ENCODE measurements at regions not wholly inside any gene's neighbourhood (a gene's known extent, or its start where the extent isn't known, plus 50 kb on each side); places are given as distances from the start of the nearest gene placed in this dataset.
A peak's percentile ranks its signal among the peaks of the same experiment; 100 is the strongest.

DNA sequence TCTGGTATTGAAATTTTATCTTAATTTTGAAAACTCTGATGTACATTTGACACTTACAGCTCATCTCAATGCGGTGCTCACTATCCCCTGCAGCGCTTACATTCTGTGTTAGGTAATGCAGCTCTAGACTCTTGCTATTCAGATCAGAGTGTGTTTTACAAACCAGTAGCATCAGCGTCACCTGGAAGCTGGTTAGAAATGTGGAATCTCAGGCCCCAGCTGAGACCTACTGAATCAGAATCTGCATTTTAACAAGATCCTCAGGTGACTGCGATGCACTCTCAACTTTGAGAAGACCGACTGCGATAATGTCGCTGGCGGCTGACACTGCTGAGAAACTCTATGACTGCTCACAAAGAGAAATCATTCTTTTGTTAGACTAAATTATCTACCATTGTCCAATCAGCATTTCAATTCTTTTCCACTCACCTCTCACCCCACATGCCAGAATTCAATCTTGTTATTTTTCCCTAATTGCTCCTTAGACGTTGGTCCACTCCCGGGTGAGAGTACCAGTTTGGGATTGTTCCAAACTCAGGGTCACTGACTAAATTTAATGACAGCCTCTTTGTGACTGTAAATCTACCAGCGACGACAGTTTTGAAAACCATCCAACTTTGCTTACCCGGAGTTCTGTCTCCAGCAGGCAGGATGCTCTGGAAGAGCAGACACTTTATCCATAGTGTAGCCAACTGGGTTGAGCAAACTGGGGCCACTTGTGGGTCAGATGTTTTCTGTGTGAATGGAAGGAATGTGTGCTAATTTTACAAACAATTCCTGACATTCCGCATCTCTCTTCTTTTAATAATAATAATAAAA, 140.1 kb upstream of the BTBD3 start:
- no peak for FAIRE-seq

GRCh38 chr20:11778206-11778570, 139.5 kb upstream of the BTBD3 start:
- peak; percentile 94 for FAIRE-seq

DNA sequence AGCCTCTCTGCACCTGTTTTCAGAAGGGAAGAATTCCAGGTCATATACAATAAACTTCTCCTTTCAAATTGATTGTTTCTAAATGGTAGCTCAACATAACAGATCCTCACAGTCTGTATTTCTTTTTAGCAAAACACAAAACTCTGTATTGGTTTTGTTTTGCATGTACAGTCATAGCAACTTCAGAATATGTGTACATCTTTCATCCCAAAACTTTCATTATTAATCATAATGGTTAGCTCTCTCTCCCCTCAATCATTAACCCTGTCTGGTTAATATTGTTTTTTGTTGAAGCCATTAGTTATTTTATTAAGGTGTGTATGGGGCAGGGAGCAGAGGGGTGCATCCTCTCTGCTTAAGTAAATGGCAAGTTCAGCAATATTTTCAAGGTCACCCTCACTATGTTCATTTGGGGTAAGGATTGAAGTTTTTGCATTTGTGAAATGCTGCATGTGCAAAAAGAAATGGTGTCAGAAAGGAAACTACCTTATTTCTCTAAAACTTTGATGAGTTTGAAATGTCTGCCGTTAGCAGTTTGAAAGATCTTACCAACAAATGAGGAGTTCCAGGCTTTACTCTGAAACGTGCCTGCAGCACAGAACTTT, 136.8 kb upstream of the BTBD3 start:
- FAIRE-seq = no peak

DNA sequence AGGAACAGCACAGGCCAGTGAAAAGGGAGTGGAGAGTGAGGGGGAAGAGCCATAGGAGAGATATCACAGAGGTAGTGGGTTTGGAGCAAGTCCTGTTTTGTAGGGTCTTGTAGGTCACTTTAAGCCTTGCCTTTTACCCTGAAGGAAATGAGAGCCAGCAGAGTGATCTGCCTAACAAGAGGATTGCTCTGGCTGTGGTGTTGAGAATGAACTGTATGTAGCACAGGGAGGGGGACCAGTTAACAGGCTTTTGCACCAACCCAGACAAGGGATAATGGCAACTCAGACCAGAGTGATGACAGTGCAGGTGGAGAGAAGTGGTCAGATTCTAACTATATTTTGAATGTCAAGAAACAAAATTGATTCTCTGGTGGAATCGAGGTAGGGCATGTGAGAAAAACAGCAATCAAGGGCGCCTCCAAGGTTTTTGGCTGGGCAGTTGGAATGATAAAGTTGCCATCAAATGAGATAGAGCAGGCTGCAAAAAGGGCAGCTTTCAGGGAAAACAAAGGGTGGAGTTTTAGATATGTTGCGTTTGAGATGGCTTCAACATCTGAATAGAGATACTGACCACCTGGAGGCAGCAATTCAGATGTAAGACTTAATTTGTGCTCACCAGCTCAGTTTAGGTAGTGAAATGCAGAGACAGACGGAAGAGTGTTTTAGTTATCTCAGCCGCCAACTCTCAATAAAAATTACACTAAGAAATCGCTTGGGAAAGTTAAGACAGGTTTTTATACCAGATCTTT, 134.4 kb upstream of the BTBD3 start:
- no peak for FAIRE-seq

- no peak for FAIRE-seq
Observed at GRCh38 chr20:11785885-11786507, 131.7 kb upstream of the BTBD3 start.

DNA sequence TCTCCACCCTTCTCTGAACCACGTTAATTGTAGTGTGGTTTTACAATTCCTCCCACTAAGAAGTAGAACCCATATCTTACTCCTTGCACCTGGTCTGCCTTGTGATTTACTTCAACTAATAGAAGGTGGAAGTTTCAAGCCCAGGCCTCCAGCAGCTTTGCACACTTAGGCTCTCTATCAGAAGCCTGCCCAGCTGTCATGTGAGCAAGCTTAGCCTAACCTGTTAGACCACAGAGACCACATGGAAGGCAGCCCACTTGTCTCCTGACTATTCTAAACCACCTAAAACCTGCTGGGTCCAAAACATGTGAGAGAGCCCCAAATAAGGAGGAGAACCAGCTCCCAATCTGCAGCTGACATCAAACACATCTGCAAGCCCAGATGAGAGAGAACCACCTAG, 127.6 kb upstream of the BTBD3 start:
- no peak for FAIRE-seq

GRCh38 chr20:11791316-11791715, 126.4 kb upstream of the BTBD3 start:
- FAIRE-seq = no peak

GRCh38 chr20:11791835-11792567, 125.7 kb upstream of the BTBD3 start:
- no peak for FAIRE-seq

DNA sequence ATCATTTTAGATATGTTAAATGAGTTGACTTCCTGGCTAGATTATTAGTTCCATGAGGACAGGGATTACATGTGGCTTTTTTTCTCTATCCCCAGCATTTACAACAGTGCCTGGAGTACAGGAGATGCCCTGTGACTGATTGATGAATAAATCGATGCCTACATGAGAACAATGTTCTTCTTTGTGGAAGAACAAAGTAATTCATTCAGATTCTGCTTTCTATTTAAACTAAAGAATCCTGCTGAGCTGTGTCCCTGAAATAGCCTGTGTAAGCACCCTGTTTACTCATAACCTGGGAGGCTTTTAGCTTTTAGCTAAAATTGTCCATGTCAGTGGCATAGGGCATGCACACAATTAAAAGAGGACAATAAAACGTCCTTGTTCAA, 125.1 kb upstream of the BTBD3 start:
- FAIRE-seq = peak; percentile 53

GRCh38 chr20:11794525-11794924, 123.2 kb upstream of the BTBD3 start:
- FAIRE-seq = no peak

GRCh38 chr20:11795071-11795615, 122.5 kb upstream of the BTBD3 start:
- FAIRE-seq = no peak

- no peak for FAIRE-seq
Observed at GRCh38 chr20:11796026-11796425, 121.7 kb upstream of the BTBD3 start.

GRCh38 chr20:11797156-11797555, 120.5 kb upstream of the BTBD3 start:
- no peak for FAIRE-seq

DNA sequence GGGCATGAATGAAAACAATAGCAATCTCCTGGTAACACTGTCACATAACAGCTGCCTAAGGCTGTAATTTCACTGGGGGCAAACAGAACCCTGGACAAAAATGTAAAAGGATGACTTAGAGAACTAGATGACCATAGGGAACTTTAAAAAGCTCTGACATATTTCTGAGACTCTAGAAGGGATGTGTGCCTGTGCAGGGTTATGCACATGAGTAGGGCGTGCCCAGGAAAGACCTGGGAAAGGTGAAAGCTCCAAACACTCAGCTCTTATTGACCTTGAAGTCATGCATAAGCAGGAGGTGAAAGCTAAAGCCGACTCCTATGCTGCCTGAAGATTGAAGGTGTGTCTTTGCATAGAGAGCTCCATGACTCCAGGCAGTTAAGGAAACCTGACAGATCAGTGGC, 118.4 kb upstream of the BTBD3 start:
- FAIRE-seq = no peak

DNA sequence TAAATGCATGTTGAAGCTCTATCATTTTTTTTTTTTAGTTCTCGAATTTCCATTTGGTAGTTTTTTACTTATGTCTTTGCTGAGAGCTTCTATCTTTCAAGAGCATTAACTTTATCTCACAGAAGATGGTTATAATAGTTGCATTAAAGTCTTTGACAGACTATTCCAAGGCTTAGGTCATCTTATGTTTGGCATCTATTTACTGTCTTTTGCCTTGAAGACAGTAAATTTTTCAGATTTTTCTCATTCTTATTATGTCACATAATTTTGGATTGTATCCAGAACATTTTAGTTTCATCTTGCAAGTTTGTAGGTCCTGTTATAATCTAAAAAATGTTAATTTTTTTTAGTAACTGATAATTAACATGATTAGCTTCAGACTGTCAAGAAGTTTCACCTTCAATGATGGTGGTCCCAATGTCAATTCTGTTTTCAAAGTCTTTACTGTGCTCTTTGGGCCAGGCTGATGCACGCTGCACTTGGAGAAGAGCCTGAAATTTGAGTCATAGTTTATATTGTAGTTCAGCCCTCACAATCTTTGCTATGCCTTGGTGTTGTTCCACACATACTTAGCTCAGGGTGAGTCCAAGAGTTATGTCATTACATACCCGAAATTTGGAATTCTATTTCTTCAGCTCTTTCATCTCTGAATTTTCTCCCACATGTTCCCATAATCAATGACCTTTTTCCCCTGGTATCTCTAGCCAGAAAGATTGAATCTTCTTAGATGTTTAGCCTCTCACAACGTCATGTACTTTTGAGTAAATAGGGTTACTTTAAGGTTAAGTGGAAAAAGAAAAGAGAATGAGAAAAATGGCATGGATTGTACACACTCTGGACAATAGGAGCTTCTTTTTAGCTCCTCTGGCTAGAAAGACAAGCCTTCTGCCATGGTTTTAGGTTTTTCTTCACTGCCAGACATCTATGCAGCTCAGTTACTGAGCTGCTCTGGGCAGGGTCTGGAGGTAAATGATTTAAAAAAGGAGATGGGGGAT, 110.3 kb upstream of the BTBD3 start:
- no peak for FAIRE-seq

DNA sequence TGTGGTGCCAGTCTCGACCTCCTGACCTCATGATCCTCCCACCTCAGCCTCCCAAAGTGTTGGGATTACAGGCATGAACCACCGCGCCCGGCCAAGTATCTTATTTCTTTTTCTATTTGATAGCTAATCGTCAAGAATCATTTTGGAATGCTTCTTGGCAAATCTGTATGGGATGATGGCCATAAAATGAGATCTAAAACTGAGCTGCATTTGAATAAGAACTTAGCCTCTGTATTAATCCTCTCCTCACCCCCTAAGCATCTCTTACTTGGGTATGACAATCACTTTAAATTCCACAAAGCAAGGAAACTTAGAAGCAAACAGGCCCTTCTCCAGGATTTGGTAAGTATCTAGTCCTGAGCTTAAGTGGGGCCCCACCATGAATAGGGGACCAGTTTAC, 108.9 kb upstream of the BTBD3 start:
- FAIRE-seq = no peak

GRCh38 chr20:11810311-11811083, 107.2 kb upstream of the BTBD3 start:
- FAIRE-seq = no peak

- FAIRE-seq = no peak
Observed at GRCh38 chr20:11813106-11813890, 104.4 kb upstream of the BTBD3 start.

GRCh38 chr20:11814267-11814666, 103.4 kb upstream of the BTBD3 start:
- FAIRE-seq = no peak

DNA sequence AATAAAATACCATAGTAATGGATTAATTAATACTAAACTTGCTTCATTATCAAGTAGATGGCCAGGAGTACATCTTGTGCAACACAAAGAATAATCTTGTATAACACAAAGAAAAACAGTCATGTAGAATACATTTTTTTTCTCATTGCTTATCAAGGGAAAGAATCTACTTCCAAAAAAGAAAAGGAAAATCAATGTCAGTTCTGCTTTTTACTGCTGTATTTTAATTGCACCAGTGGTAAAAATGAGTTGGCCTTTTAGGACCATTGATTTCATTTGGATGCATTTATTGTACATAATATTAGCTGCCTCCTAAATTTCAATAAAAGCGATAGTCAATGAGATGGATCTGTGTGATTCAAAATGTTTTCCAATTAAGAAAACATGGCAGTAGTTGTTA, 96.9 kb upstream of the BTBD3 start:
- FAIRE-seq = no peak

Data from islet of Langerhans (tissue), 1 donor.